ENCODE measurements at regions not wholly inside any gene's neighbourhood (a gene's known extent, or its start where the extent isn't known, plus 50 kb on each side); places are given as distances from the start of the nearest gene placed in this dataset.

- TF ChIP-seq, protein P1, sequence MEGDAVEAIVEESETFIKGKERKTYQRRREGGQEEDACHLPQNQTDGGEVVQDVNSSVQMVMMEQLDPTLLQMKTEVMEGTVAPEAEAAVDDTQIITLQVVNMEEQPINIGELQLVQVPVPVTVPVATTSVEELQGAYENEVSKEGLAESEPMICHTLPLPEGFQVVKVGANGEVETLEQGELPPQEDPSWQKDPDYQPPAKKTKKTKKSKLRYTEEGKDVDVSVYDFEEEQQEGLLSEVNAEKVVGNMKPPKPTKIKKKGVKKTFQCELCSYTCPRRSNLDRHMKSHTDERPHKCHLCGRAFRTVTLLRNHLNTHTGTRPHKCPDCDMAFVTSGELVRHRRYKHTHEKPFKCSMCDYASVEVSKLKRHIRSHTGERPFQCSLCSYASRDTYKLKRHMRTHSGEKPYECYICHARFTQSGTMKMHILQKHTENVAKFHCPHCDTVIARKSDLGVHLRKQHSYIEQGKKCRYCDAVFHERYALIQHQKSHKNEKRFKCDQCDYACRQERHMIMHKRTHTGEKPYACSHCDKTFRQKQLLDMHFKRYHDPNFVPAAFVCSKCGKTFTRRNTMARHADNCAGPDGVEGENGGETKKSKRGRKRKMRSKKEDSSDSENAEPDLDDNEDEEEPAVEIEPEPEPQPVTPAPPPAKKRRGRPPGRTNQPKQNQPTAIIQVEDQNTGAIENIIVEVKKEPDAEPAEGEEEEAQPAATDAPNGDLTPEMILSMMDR (IDR thresholded peaks at IDR 0.05; ENCODE audit: insufficient read depth, low read depth, low read length), result no peak
- no peak overlapping the region for H3K4me3 ChIP-seq (ENCODE audit: low read depth, low read length)
- no peaks in the 10 kb centered on the region for H3K27me3 ChIP-seq (ENCODE audit: control insufficient read depth, insufficient read depth, low read length)
- ChIA-PET CTCF (no interaction called here), POLR2A (no interaction called here)
- H3K36me3 ChIP-seq (ENCODE audit: control insufficient read depth, insufficient read depth, low read length), result no peaks in the 10 kb centered on the region
- DNase-seq (ENCODE audit: low read depth), result no peak
Observed at GRCh38 chr14:97900196-97900854, 1103.1 kb downstream of the VRK1 start.

DNA sequence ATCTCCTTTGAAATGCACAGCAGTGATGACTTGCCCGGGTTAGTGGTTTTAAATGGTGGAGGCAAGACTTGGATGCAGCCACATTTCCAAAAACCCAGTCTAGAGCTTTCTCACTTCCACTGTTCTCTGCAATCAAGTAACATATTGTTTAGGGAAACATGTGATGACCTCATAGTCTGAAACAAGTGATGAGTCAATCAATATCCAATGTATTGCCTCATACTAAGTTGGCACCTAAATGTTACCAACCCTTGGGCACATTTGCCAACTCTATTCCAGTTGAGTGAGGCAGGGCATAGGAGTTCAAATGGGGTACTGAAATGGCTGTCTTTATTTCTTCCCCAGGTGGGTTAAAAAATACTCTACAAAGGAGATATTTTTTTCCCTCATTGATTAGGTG lies 1105.4 kb downstream of the VRK1 start:
- H3K36me3 ChIP-seq (ENCODE audit: control insufficient read depth, insufficient read depth, low read length), result no peaks in the 10 kb centered on the region
- no peak for DNase-seq (ENCODE audit: low read depth)
- ChIA-PET POLR2A (no interaction called here), CTCF (no interaction called here)
- TF ChIP-seq, protein P1 (IDR thresholded peaks at IDR 0.05; ENCODE audit: insufficient read depth, low read depth, low read length), result no peak
- no peak overlapping the region for H3K4me3 ChIP-seq (ENCODE audit: low read depth, low read length)
- H3K27me3 ChIP-seq (ENCODE audit: control insufficient read depth, insufficient read depth, low read length), result no peaks in the 10 kb centered on the region

GRCh38 chr14:97903821-97904220 lies 1106.6 kb downstream of the VRK1 start:
- POLR2A ChIA-PET, result no interaction called here

GRCh38 chr14:97912217-97912616 lies 1115.0 kb downstream of the VRK1 start:
- no peaks in the 10 kb centered on the region for H3K36me3 ChIP-seq (ENCODE audit: control insufficient read depth, insufficient read depth, low read length)
- TF ChIP-seq, protein P1 (IDR thresholded peaks at IDR 0.05; ENCODE audit: insufficient read depth, low read depth, low read length), result no peak
- POLR2A ChIA-PET, result no interaction called here
- CTCF ChIA-PET, result no interaction called here
- no peaks in the 10 kb centered on the region for H3K27me3 ChIP-seq (ENCODE audit: control insufficient read depth, insufficient read depth, low read length)
- no peak overlapping the region for H3K4me3 ChIP-seq (ENCODE audit: low read depth, low read length)
- no peak for DNase-seq (ENCODE audit: low read depth)

More at GRCh38 chr14:97903821-97904220, 1106.6 kb downstream of the VRK1 start:
- no peak for DNase-seq (ENCODE audit: low read depth)
- Histone ChIP-seq H3K27me3 (ENCODE audit: control insufficient read depth, insufficient read depth, low read length) (no peaks in the 10 kb centered on the region), H3K36me3 (ENCODE audit: control insufficient read depth, insufficient read depth, low read length) (no peaks in the 10 kb centered on the region), H3K4me3 (ENCODE audit: low read depth, low read length) (no peak overlapping the region)
- CTCF ChIA-PET, result no interaction called here
- TF ChIP-seq, protein P1 (IDR thresholded peaks at IDR 0.05; ENCODE audit: insufficient read depth, low read depth, low read length), result no peak

GRCh38 chr14:97916100-97916499 lies 1118.9 kb downstream of the VRK1 start:
- TF ChIP-seq, protein P1 (IDR thresholded peaks at IDR 0.05; ENCODE audit: insufficient read depth, low read depth, low read length), result no peak

More at GRCh38 chr14:97916100-97916499, 1118.9 kb downstream of the VRK1 start:
- no peak for DNase-seq (ENCODE audit: low read depth)
- Histone ChIP-seq H3K36me3 (ENCODE audit: control insufficient read depth, insufficient read depth, low read length) (no peaks in the 10 kb centered on the region), H3K4me3 (ENCODE audit: low read depth, low read length) (no peak overlapping the region), H3K27me3 (ENCODE audit: control insufficient read depth, insufficient read depth, low read length) (no peaks in the 10 kb centered on the region)
- ChIA-PET POLR2A (no interaction called here), CTCF (no interaction called here)
